ENCODE measurements at regions not wholly inside any gene's neighbourhood (a gene's known extent, or its start where the extent isn't known, plus 50 kb on each side); places are given as distances from the start of the nearest gene placed in this dataset.

DNA sequence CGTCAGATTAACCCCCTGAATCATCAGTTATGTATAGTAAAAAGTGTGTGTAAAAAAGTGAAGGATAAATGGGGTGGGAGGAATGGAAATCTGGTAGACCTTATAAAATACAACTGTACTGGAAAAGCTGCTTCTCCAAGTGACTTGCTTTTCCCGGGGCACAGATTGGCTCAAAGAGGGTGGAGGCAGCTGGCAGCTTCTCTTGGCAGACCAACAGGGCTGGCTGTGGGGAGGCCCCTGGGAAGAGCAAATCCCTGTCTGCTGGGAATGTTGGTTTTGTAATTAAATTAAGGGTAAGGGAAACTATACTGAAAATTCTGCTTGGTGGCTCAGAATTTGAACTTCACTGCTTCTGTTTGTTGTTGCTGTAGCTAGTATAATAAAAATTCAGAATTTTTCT lies 154.2 kb upstream of the DLX2 start:
- no peak overlapping the region for H2BK12ac ChIP-seq (ENCODE audit: low read depth, low read length)
- no peak overlapping the region for H2BK20ac ChIP-seq (ENCODE audit: low read length)
- no peak overlapping the region for H3K9ac ChIP-seq (replicated peaks in 1 of 4; ENCODE audit: extremely low read depth in 1 of 4, low read depth in 3 of 4, low read length in 3 of 4)
- H3K79me1 ChIP-seq (ENCODE audit: low read depth, low read length) = no peaks in the 10 kb centered on the region
- H4K91ac ChIP-seq (replicated peaks; ENCODE audit: insufficient read length, low read length) = no peak overlapping the region
- DNase-seq (ENCODE audit: low read depth in 1 of 2, low spot score in 2 of 2) (no peak), FAIRE-seq (no peak)
- peaks cover 4 to 15% (median 5%) of the 10 kb centered on the region in 4 experiments; a peak in 4 of 7 replicates for H3K4me1 ChIP-seq (replicated peaks in 1 of 4; ENCODE audit: control insufficient read depth in 3 of 4, insufficient read depth in 4 of 4, low read length in 3 of 4)
- no peak overlapping the region for H2BK15ac ChIP-seq (ENCODE audit: low read length)
- no peaks in the 10 kb centered on the region for H4K20me1 ChIP-seq (replicated peaks in 1 of 2; ENCODE audit: control insufficient read depth in 1 of 2, insufficient read depth in 2 of 2, low read length in 2 of 2)
- WGBS, 2 experiments (ENCODE audit: extremely low coverage in 1 of 2, insufficient coverage in 1 of 2, insufficient read length in 1 of 2, insufficient replicate concordance in 2 of 2, low coverage in 1 of 2, low lambda C conversion rate in 2 of 2, missing lambda C conversion rate in 1 of 2) = 96% methylated on average over 2 of the region's 2 CpGs; no CpG with 5 or more reads in 1 of the 2 experiments
- H2AK5ac ChIP-seq (ENCODE audit: low read depth, low read length) = no peak overlapping the region
- TF ChIP-seq SIX5 (IDR thresholded peaks at IDR 0.05; ENCODE audit: low read depth, low read length) = no peak
- no peak for TF ChIP-seq TAF7 (optimal IDR thresholded peaks at IDR 0.05; ENCODE audit: borderline replicate concordance, low read depth, low read length)
- no peak for TF ChIP-seq HDAC2 (IDR thresholded peaks at IDR 0.05; ENCODE audit: borderline replicate concordance in 1 of 2, low read depth in 2 of 2, low read length in 2 of 2)
- TF ChIP-seq SUZ12 (IDR thresholded peaks at IDR 0.05; ENCODE audit: low read length) = no peak
- H3K79me2 ChIP-seq (ENCODE audit: control insufficient read depth in 1 of 2, insufficient read depth in 2 of 2, low read length in 2 of 2) = no peaks in the 10 kb centered on the region
- H3K18ac ChIP-seq (ENCODE audit: extremely low read depth, low read length) = no peak overlapping the region
- H3K4me2 ChIP-seq (ENCODE audit: insufficient read depth in 1 of 2, low read depth in 2 of 2, low read length in 2 of 2) = no peak overlapping the region
- H2AFZ ChIP-seq (ENCODE audit: low read length) = no peak overlapping the region
- H2BK5ac ChIP-seq (ENCODE audit: low read depth, low read length) = no peak overlapping the region
- no peak overlapping the region for H4K8ac ChIP-seq (ENCODE audit: extremely low read depth, insufficient read depth, low read length)
- no peak overlapping the region for H3K56ac ChIP-seq (replicated peaks; ENCODE audit: insufficient read length, low read depth, low read length)
- ChIA-PET POLR2A (ENCODE audit: partially characterized antibody) (no interaction called here), CTCF (ENCODE audit: partially characterized antibody) (interaction anchor here (2.2 kb wide), 1 partner anchor 205 kb away, joined by 7 read pairs; no protein-coding TSS in a partner anchor)
- no peak overlapping the region for H3K4me3 ChIP-seq (ENCODE audit: extremely low read depth in 1 of 4, insufficient read depth in 2 of 4, low read depth in 3 of 4, low read length in 4 of 4)
- H3K36me3 ChIP-seq (ENCODE audit: control insufficient read depth in 2 of 4, insufficient read depth in 4 of 4, low read length in 3 of 4) = no peaks in the 10 kb centered on the region
- no peak overlapping the region for H3K27ac ChIP-seq (ENCODE audit: low read depth, low read length)
- no peaks in the 10 kb centered on the region for H3K27me3 ChIP-seq (replicated peaks in 1 of 4; ENCODE audit: control insufficient read depth in 3 of 4, extremely low read depth in 1 of 4, insufficient read depth in 3 of 4, low read length in 3 of 4)
- no peaks in the 10 kb centered on the region for H3K23me2 ChIP-seq (ENCODE audit: low read depth, low read length)
- H3K14ac ChIP-seq (ENCODE audit: insufficient read length) = no peak overlapping the region
- H4K5ac ChIP-seq (ENCODE audit: insufficient read length, low read depth, low read length) = no peak overlapping the region
- no peaks in the 10 kb centered on the region for H3K9me3 ChIP-seq (ENCODE audit: insufficient read depth in 2 of 2, low read depth in 1 of 2, low read length in 1 of 2)
- no peak overlapping the region for H2BK120ac ChIP-seq (replicated peaks; ENCODE audit: low read depth, low read length)
- no peak overlapping the region for H3K4ac ChIP-seq (replicated peaks; ENCODE audit: insufficient read length, low read depth, low read length)
- no peak overlapping the region for H3K23ac ChIP-seq (ENCODE audit: insufficient read length)
